CD14-positive monocyte (primary cell): ENCODE measurements at regions not wholly inside any gene's neighbourhood (a gene's known extent, or its start where the extent isn't known, plus 50 kb on each side); places are given as distances from the start of the nearest gene placed in this dataset.
A peak's percentile ranks its signal among the peaks of the same experiment; 100 is the strongest.

Experiments used
- DNase-seq, 3 donors: peaks; one replicate each; pipeline ENCODE4 v3.0.0-alpha.2; 2011 to 2022
- H2AFZ ChIP-seq: 2 replicates; pipeline ENCODE4 v1.6.0; 2012; ENCODE audit warnings: mild to moderate bottlenecking, low read depth, low read length, inconsistent platforms; ENCODE audit not compliant: insufficient read depth, poor library complexity, severe bottlenecking
- H3K27ac ChIP-seq, 2 donors: 1 replicate in 1 of 2; 2 replicates in 1 of 2; pipeline ENCODE4 v1.5.1; 2012 to 2013; ENCODE audit warnings: low read length in 2 of 2, control low read depth in 1 of 2, inconsistent platforms in 1 of 2, low read depth in 1 of 2, mild to moderate bottlenecking in 1 of 2
- H3K27me3 ChIP-seq, 2 donors: one replicate each; pipeline versions ENCODE4 v1.6.0 to v1.6.1; 2011 to 2013; ENCODE audit warnings: low read length in 2 of 2; ENCODE audit not compliant: control insufficient read depth in 2 of 2, insufficient read depth in 2 of 2
- H3K36me3 ChIP-seq, 2 donors: replicated peaks in 1 of 2; 1 replicate in 1 of 2; 2 replicates in 1 of 2; pipeline versions ENCODE4 v1.5.1 to v1.6.1; 2012 to 2013; ENCODE audit warnings: low read length in 2 of 2, control low read depth in 1 of 2, inconsistent platforms in 1 of 2, mild to moderate bottlenecking in 1 of 2; ENCODE audit not compliant: insufficient read depth in 2 of 2, control insufficient read depth in 1 of 2
- H3K4me1 ChIP-seq, 2 donors: 1 replicate in 1 of 2; 2 replicates in 1 of 2; pipeline versions ENCODE4 v1.5.1 to v1.6.1; 2012 to 2013; ENCODE audit warnings: low read length in 2 of 2, control low read depth in 1 of 2, inconsistent platforms in 1 of 2, mild to moderate bottlenecking in 1 of 2, moderate library complexity in 1 of 2; ENCODE audit not compliant: insufficient read depth in 2 of 2, control insufficient read depth in 1 of 2
- H3K4me2 ChIP-seq: replicated peaks from 2 replicates; pipeline ENCODE3; 2012; ENCODE audit warnings: low read length, moderate library complexity, mild to moderate bottlenecking; ENCODE audit not compliant: poor library complexity, severe bottlenecking; ENCODE audit errors: extremely low read depth
- H3K4me3 ChIP-seq, 3 experiments: fragments of 200-600 bp in 1 of 3; sonication (generic) in 1 of 3; replicated peaks in 1 of 3; 1 replicate in 2 of 3; 2 replicates in 1 of 3; pipeline ENCODE4 v1.5.1; 2011 to 2013; ENCODE audit warnings: low read length in 3 of 3, mild to moderate bottlenecking in 3 of 3, control low read depth in 2 of 3, low read depth in 2 of 3, inconsistent platforms in 1 of 3, moderate library complexity in 1 of 3
- H3K79me2 ChIP-seq: 2 replicates; pipeline ENCODE4 v1.6.0; 2012; ENCODE audit warnings: mild to moderate bottlenecking, control low read depth, inconsistent platforms, low read length, moderate library complexity; ENCODE audit not compliant: insufficient read depth
- H3K9ac ChIP-seq: 2 replicates; pipeline ENCODE4 v1.6.0; 2017; ENCODE audit warnings: low read length, mild to moderate bottlenecking; ENCODE audit not compliant: insufficient read depth, poor library complexity, severe bottlenecking
- H3K9me3 ChIP-seq, 2 donors: replicated peaks in 1 of 2; 1 replicate in 1 of 2; 2 replicates in 1 of 2; pipeline versions ENCODE4 v1.5.1 to v1.6.1; 2012 to 2013; ENCODE audit warnings: low read length in 2 of 2, control low read depth in 1 of 2; ENCODE audit not compliant: control insufficient read depth in 1 of 2, insufficient read depth in 1 of 2
- H4K20me1 ChIP-seq: 2 replicates; pipeline ENCODE4 v1.6.0; 2012; ENCODE audit warnings: mild to moderate bottlenecking, low read length, control low read depth, moderate library complexity; ENCODE audit not compliant: insufficient read depth
- H3K27ac Mint-ChIP-seq, 7 donors: one replicate each; pipeline ENCODE4 v1.8.0; 2020; ENCODE audit warnings: mild to moderate bottlenecking in 7 of 7, mixed read lengths in 7 of 7, moderate library complexity in 6 of 7, inconsistent platforms in 2 of 7
- H3K27me3 Mint-ChIP-seq, 3 donors: one replicate each; pipeline ENCODE4 v1.8.0; 2021 to 2022; ENCODE audit warnings: low read depth in 3 of 3, mild to moderate bottlenecking in 3 of 3, mixed read lengths in 3 of 3, moderate library complexity in 3 of 3, inconsistent platforms in 1 of 3
- H3K36me3 Mint-ChIP-seq, 2 donors: one replicate each; pipeline ENCODE4 v1.8.0; 2020; ENCODE audit warnings: mixed read lengths in 2 of 2, inconsistent platforms in 1 of 2, mild to moderate bottlenecking in 1 of 2
- H3K4me1 Mint-ChIP-seq: one replicate; pipeline ENCODE4 v1.8.0; 2020; ENCODE audit warnings: mild to moderate bottlenecking, mixed read lengths
- H3K4me3 Mint-ChIP-seq, 2 donors: one replicate each; pipeline ENCODE4 v1.8.0; 2020; ENCODE audit warnings: mild to moderate bottlenecking in 2 of 2, mixed read lengths in 2 of 2, moderate library complexity in 1 of 2
- H3K9me3 Mint-ChIP-seq, 7 donors: one replicate each; pipeline ENCODE4 v1.8.0; 2020 to 2022; ENCODE audit warnings: mixed read lengths in 7 of 7, mild to moderate bottlenecking in 6 of 7, moderate library complexity in 6 of 7, inconsistent platforms in 2 of 7
- CTCF ChIP-seq: fragments of 200-600 bp; IDR thresholded peaks from one replicate; pipeline ENCODE4 v1.8.0; 2022; ENCODE audit warnings: antibody characterized with exemption, mild to moderate bottlenecking
- WGBS: methylation state at CpG from one replicate; pipeline ENCODE4 v1.1.5; 2013; ENCODE audit warnings: missing lambda C conversion rate; ENCODE audit not compliant: insufficient coverage; 5-methylcytosine and 5-hydroxymethylcytosine counted together
- intact Hi-C, 2 donors: fragments of 100-400 bp; cut with micrococcal nuclease; formaldehyde crosslinking; loops; one replicate each; pipeline versions ENCODE4 v1.15.0 to v1.15.1; 2023

- intact Hi-C loops, result no loop called here
- Histone ChIP-seq H3K36me3 (no peaks in the 10 kb centered on the region), H3K4me3 (no peak overlapping the region), H3K27me3 (no peaks in the 10 kb centered on the region), H3K9ac (no peak overlapping the region), H2AFZ (no peak overlapping the region), H3K27ac (no peak overlapping the region), H4K20me1 (no peaks in the 10 kb centered on the region), H3K9me3 (no peaks in the 10 kb centered on the region), H3K4me2 (no peak overlapping the region), H3K4me1 (no peaks in the 10 kb centered on the region), H3K79me2 (no peaks in the 10 kb centered on the region)
- no peak for DNase-seq
- H3K27ac Mint-ChIP-seq, result no peak overlapping the region
- peak overlapping the region in 1 of 2 donors; percentile 39 for H3K4me3 Mint-ChIP-seq
- no peak for TF ChIP-seq CTCF
- peaks cover 0 to 8% (median 6%) of the 10 kb centered on the region in 7 donors for H3K9me3 Mint-ChIP-seq
- WGBS, result 94% methylated on average over 11 of the region's 22 CpGs
- H3K4me1 Mint-ChIP-seq, result no peaks in the 10 kb centered on the region
- H3K27me3 Mint-ChIP-seq, result peaks cover 4 to 10% (median 7%) of the 10 kb centered on the region in 3 donors
- no peaks in the 10 kb centered on the region for H3K36me3 Mint-ChIP-seq
These were observed 141.0 kb downstream of the BRD1 start for GRCh38 chr22:49686495-49687219.

GRCh38 chr22:49685686-49686085 lies 142.0 kb downstream of the BRD1 start:
- Mint-ChIP-seq H3K4me3 (no peak overlapping the region), H3K9me3 (peaks cover 0 to 8% (median 3%) of the 10 kb centered on the region in 7 donors), H3K27ac (no peak overlapping the region), H3K4me1 (no peaks in the 10 kb centered on the region), H3K27me3 (peaks cover 4 to 13% (median 5%) of the 10 kb centered on the region in 3 donors), H3K36me3 (no peaks in the 10 kb centered on the region)
- DNase-seq, result no peak
- intact Hi-C loops, result no loop called here
- Histone ChIP-seq H3K9me3 (no peaks in the 10 kb centered on the region), H3K9ac (no peak overlapping the region), H3K4me3 (no peak overlapping the region), H3K4me1 (no peaks in the 10 kb centered on the region), H3K79me2 (no peaks in the 10 kb centered on the region), H3K36me3 (no peaks in the 10 kb centered on the region), H4K20me1 (no peaks in the 10 kb centered on the region), H3K27me3 (no peaks in the 10 kb centered on the region), H2AFZ (no peak overlapping the region), H3K4me2 (no peak overlapping the region), H3K27ac (no peak overlapping the region)
- TF ChIP-seq CTCF, result no peak
- 88% methylated on average over 12 of the region's 18 CpGs for WGBS
